Adrenal gland (tissue), 5 donors: ENCODE measurements at regions not wholly inside any gene's neighbourhood (a gene's known extent, or its start where the extent isn't known, plus 50 kb on each side); places are given as distances from the start of the nearest gene placed in this dataset.

Experiments
- CTCF ChIP-seq, 6 experiments: fragments of 450-650 bp in 4 of 6; fragments of 200-600 bp in 2 of 6; sonication (generic) in 1 of 6; IDR thresholded peaks; 1 replicate in 5 of 6; 2 replicates in 1 of 6; pipeline versions ENCODE4 v1.5.1 to v1.8.0; 2016 to 2021; ENCODE audit warnings: antibody characterized with exemption in 6 of 6, mild to moderate bottlenecking in 2 of 6, moderate library complexity in 1 of 6
- POLR2A ChIP-seq, 2 donors: fragments of 450-650 bp; IDR thresholded peaks; one replicate each; pipeline ENCODE4 v1.6.1; 2017; ENCODE audit warnings: antibody characterized with exemption in 2 of 2, mild to moderate bottlenecking in 2 of 2, moderate library complexity in 1 of 2
- donor health status: DM: no; HTN: no; CAD: no.

GRCh38 chr11:32500001-32500400 lies 64.7 kb upstream of the WT1 start:
- TF ChIP-seq CTCF (IDR thresholded peaks at IDR 0.05) (no peak), POLR2A (IDR thresholded peaks at IDR 0.05) (no peak)
